HL-60 (cell line): ENCODE measurements at regions not wholly inside any gene's neighbourhood (a gene's known extent, or its start where the extent isn't known, plus 50 kb on each side); places are given as distances from the start of the nearest gene placed in this dataset.

Source experiments
- DNase-seq, 2 experiments: peaks; one replicate each; pipeline ENCODE4 v3.0.0-alpha.2; 2010 to 2020; ENCODE audit warnings: low read depth in 1 of 2, low spot score in 1 of 2
- H3K27ac ChIP-seq: fragments of 250-450 bp; sonication (Bioruptor Pico); replicated peaks from 2 replicates; pipeline ENCODE4 v1.5.1; 2020; ENCODE audit warnings: mild to moderate bottlenecking, moderate library complexity
- H3K27me3 ChIP-seq: fragments of 250-450 bp; sonication (Bioruptor Pico); 2 replicates; pipeline ENCODE4 v1.5.1; 2021; ENCODE audit warnings: mild to moderate bottlenecking, moderate library complexity; ENCODE audit not compliant: insufficient read depth, poor library complexity, severe bottlenecking
- H3K4me3 ChIP-seq: replicated peaks from 2 replicates; pipeline ENCODE4 v1.5.1; 2011; ENCODE audit warnings: mild to moderate bottlenecking, control low read depth, low read length; ENCODE audit not compliant: insufficient read depth
- GABPA ChIP-seq: IDR thresholded peaks from 2 replicates; pipeline ENCODE4 v1.6.1; 2012; ENCODE audit warnings: low read depth
- POLR2AphosphoS5 ChIP-seq: IDR thresholded peaks from 2 replicates; pipeline ENCODE4 v1.6.1; 2012; ENCODE audit warnings: low read depth
- SPI1 ChIP-seq: IDR thresholded peaks from 2 replicates; pipeline ENCODE4 v1.6.1; 2012; ENCODE audit warnings: low read depth, mild to moderate bottlenecking, borderline replicate concordance
- TF ChIP-seq, protein P1 (sequence below): IDR thresholded peaks from one replicate; pipeline ENCODE4 v1.5.1; 2011; ENCODE audit warnings: low read length, control low read depth, inconsistent platforms; ENCODE audit not compliant: insufficient read depth
- TF ChIP-seq, protein P2 (sequence below): IDR thresholded peaks from 2 replicates; pipeline ENCODE4 v1.6.1; 2012; ENCODE audit warnings: low read depth; ENCODE audit not compliant: insufficient replicate concordance

DNA sequence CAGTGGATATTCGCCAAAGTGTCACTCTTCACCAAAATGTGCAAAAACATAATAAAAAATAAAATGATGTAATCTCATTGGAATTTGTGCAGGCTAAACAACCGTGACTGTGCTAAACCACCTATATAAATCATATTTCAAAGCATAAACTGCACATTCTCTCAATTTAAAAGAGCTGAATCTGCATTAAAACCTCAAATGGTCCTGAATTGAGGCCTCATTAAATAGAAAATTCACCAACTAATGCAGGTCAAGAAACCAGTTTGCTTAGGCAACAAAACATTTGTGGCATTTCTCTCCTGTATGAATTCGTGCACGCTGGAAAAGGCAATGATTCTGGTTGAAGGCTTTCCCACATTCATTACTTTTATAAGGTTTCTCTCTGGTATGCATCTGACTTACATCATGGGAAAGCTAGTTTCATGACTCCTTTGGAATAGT, 80.1 kb upstream of the IFNG-AS1 start:
- Histone ChIP-seq H3K4me3 (no peak overlapping the region), H3K27me3 (no peaks in the 10 kb centered on the region), H3K27ac (no peak overlapping the region)
- DNase-seq: no peak
- TF ChIP-seq, protein P1, sequence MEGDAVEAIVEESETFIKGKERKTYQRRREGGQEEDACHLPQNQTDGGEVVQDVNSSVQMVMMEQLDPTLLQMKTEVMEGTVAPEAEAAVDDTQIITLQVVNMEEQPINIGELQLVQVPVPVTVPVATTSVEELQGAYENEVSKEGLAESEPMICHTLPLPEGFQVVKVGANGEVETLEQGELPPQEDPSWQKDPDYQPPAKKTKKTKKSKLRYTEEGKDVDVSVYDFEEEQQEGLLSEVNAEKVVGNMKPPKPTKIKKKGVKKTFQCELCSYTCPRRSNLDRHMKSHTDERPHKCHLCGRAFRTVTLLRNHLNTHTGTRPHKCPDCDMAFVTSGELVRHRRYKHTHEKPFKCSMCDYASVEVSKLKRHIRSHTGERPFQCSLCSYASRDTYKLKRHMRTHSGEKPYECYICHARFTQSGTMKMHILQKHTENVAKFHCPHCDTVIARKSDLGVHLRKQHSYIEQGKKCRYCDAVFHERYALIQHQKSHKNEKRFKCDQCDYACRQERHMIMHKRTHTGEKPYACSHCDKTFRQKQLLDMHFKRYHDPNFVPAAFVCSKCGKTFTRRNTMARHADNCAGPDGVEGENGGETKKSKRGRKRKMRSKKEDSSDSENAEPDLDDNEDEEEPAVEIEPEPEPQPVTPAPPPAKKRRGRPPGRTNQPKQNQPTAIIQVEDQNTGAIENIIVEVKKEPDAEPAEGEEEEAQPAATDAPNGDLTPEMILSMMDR: no peak
- TF ChIP-seq, protein P2, sequence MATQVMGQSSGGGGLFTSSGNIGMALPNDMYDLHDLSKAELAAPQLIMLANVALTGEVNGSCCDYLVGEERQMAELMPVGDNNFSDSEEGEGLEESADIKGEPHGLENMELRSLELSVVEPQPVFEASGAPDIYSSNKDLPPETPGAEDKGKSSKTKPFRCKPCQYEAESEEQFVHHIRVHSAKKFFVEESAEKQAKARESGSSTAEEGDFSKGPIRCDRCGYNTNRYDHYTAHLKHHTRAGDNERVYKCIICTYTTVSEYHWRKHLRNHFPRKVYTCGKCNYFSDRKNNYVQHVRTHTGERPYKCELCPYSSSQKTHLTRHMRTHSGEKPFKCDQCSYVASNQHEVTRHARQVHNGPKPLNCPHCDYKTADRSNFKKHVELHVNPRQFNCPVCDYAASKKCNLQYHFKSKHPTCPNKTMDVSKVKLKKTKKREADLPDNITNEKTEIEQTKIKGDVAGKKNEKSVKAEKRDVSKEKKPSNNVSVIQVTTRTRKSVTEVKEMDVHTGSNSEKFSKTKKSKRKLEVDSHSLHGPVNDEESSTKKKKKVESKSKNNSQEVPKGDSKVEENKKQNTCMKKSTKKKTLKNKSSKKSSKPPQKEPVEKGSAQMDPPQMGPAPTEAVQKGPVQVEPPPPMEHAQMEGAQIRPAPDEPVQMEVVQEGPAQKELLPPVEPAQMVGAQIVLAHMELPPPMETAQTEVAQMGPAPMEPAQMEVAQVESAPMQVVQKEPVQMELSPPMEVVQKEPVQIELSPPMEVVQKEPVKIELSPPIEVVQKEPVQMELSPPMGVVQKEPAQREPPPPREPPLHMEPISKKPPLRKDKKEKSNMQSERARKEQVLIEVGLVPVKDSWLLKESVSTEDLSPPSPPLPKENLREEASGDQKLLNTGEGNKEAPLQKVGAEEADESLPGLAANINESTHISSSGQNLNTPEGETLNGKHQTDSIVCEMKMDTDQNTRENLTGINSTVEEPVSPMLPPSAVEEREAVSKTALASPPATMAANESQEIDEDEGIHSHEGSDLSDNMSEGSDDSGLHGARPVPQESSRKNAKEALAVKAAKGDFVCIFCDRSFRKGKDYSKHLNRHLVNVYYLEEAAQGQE: no peak

DNA sequence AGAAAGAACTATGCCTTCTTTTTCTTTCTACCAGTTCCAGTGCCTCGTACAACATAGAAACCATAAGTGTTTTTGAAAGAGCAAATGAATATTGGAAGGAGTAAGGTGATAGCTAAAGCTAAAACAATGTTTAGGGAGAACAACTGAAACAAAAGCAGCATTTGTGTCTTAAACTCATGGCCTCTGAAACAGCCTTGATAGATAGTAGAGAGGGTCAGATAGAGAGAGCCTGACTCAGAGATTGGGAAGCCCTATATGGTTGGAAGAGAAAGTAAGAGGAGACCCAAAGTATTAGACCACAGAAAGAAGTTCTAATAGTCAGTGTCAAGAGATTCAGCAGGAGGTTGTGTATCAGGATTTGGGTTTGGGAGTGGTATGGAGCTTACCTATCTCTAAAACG, 79.6 kb upstream of the IFNG-AS1 start:
- TF ChIP-seq GABPA (no peak), SPI1 (no peak), POLR2AphosphoS5 (no peak)
- TF ChIP-seq, protein P1: no peak
- TF ChIP-seq, protein P2: no peak
- peaks cover 2% of the 10 kb centered on the region for H3K27me3 ChIP-seq
- no peak for DNase-seq
- no peak overlapping the region for H3K4me3 ChIP-seq
- H3K27ac ChIP-seq: no peak overlapping the region

DNA sequence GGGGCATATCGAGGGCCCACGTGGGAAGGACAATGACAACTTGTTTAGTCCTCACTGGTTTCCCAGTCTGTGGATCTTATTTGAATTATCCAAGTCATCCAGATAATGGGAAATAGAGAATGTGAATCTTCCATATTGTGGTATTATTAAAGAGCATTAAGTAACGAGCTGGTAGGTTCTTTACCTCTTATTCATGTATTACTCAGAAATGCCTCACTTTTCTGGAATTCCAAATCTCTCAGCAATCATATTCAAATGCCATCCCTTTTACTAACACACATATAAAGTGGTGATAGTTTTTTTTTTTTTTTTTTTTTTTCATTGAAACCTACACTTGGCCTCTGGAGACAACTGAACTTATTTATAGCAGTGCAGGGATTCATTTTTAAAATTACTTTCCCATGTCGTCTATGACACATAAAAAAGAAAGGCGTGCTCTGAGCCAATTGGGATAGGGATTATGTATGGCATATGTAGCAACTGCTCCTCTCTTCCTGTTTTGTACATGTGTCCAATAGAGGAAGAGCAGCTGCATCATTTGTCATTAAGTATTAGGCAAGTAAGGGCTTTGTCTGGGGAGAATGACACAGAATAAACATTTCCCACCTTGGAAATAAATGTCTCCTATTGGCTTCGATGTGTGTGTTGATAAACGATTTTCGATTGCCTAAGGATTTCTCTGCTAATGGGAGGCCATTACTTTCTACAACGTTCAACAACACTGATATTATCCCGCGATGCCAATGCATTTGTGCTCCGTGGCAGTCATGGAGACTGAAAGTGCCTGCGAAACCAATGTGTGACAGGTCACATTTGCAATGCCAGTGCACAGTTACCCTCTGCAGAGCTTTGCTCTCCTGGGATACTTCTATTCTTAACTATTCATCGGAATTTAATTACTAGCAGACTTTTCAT, 78.6 kb upstream of the IFNG-AS1 start:
- peaks cover 2% of the 10 kb centered on the region for H3K27me3 ChIP-seq
- TF ChIP-seq GABPA: no peak
- no peak for TF ChIP-seq POLR2AphosphoS5
- TF ChIP-seq SPI1: no peak
- H3K4me3 ChIP-seq: no peak overlapping the region
- no peak for DNase-seq
- no peak overlapping the region for H3K27ac ChIP-seq

DNA sequence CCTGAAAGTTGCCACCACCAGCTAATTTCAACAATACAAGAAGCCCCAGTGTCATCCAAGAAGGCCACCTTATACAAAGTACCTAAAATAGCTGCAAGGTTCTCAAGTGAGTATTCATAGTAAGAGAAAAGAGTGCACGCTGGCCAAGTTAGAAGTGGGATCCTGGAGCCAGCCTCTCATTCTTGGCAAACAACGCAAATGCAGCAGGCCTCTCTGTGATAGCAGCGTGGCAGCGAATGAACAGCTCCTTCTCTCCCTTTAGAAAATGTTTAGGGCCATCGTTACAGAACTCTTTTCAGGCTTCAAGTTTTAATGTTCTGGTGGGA, 78.0 kb upstream of the IFNG-AS1 start:
- TF ChIP-seq, protein P1: no peak
- TF ChIP-seq SPI1 (no peak), GABPA (no peak), POLR2AphosphoS5 (no peak)
- TF ChIP-seq, protein P2: no peak
- Histone ChIP-seq H3K27me3 (peaks cover 2% of the 10 kb centered on the region), H3K27ac (no peak overlapping the region), H3K4me3 (no peak overlapping the region)
- no peak for DNase-seq
